ENCODE measurements at regions not wholly inside any gene's neighbourhood (a gene's known extent, or its start where the extent isn't known, plus 50 kb on each side); places are given as distances from the start of the nearest gene placed in this dataset.
"Not testable (repeated sequence)": the region's sequence is repeated elsewhere in the genome, so short reads cannot be mapped to it uniquely, and the experiment has no call there.

GRCh38 chr12:42030588-42030987, 114.1 kb downstream of the GXYLT1 start:
- DNase-seq, result no peak

GRCh38 chr12:42027546-42027945, 117.1 kb downstream of the GXYLT1 start:
- no peak for DNase-seq

GRCh38 chr12:42024495-42024830, 120.2 kb downstream of the GXYLT1 start:
- DNase-seq, result no peak

- peak; percentile 77 to 82 (median 82) for DNase-seq
Observed at GRCh38 chr12:42023733-42024494, 120.8 kb downstream of the GXYLT1 start.

- not testable (repeated sequence) for DNase-seq
Observed at GRCh38 chr12:42021937-42022336, 122.7 kb downstream of the GXYLT1 start.

- DNase-seq, result peak; percentile 45 to 64 (median 52)
Observed at GRCh38 chr12:42021469-42021868, 123.2 kb downstream of the GXYLT1 start.

GRCh38 chr12:42020226-42020625, 124.4 kb downstream of the GXYLT1 start:
- no peak for DNase-seq

GRCh38 chr12:42019746-42020145, 124.9 kb downstream of the GXYLT1 start:
- no peak for DNase-seq

GRCh38 chr12:42017051-42017450, 127.6 kb downstream of the GXYLT1 start:
- peak in 2 of 3 donors; percentile 20 to 25 for DNase-seq

- no peak for DNase-seq
Observed at GRCh38 chr12:42015051-42015461, 129.6 kb downstream of the GXYLT1 start.

GRCh38 chr12:42012501-42012900, 132.2 kb downstream of the GXYLT1 start:
- not testable (repeated sequence) for DNase-seq

- peak in 1 of 3 donors; percentile 5 for DNase-seq
Observed at GRCh38 chr12:42010715-42011114, 134.0 kb downstream of the GXYLT1 start.

GRCh38 chr12:42010257-42010656, 134.4 kb downstream of the GXYLT1 start:
- DNase-seq, result no peak

GRCh38 chr12:42008996-42009395, 135.7 kb downstream of the GXYLT1 start:
- DNase-seq, result peak in 1 of 3 donors; percentile 5

- no peak for DNase-seq
Observed at GRCh38 chr12:42003031-42003430, 141.6 kb downstream of the GXYLT1 start.

- no peak for DNase-seq
Observed at GRCh38 chr12:42002563-42002962, 142.1 kb downstream of the GXYLT1 start.

- DNase-seq, result peak in 1 of 3 donors; percentile 24
Observed at GRCh38 chr12:41998436-41998835, 146.2 kb downstream of the GXYLT1 start.

GRCh38 chr12:41993283-41993682, 151.4 kb downstream of the GXYLT1 start:
- peak; percentile 41 to 46 (median 45) for DNase-seq

- DNase-seq, result no peak
Observed at GRCh38 chr12:41992692-41993215, 151.9 kb downstream of the GXYLT1 start.

- DNase-seq, result peak in 1 of 3 donors; percentile 6
Observed at GRCh38 chr12:41992022-41992421, 152.7 kb downstream of the GXYLT1 start.

GRCh38 chr12:41988715-41989114, 156.0 kb downstream of the GXYLT1 start:
- DNase-seq, result peak in 2 of 3 donors; percentile 4 to 12

GRCh38 chr12:41986513-41986912, 158.2 kb downstream of the GXYLT1 start:
- DNase-seq, result not testable (repeated sequence)

- DNase-seq, result no peak
Observed at GRCh38 chr12:41983856-41984255, 160.8 kb downstream of the GXYLT1 start.

GRCh38 chr12:41983394-41983793, 161.3 kb downstream of the GXYLT1 start:
- no peak for DNase-seq

- no peak for DNase-seq
Observed at GRCh38 chr12:41981758-41982157, 162.9 kb downstream of the GXYLT1 start.
